ENCODE measurements at regions not wholly inside any gene's neighbourhood (a gene's known extent, or its start where the extent isn't known, plus 50 kb on each side); places are given as distances from the start of the nearest gene placed in this dataset.

GRCh38 chr9:7369384-7369821 is 430.2 kb downstream of the DMAC1 start:
- DNase-seq (no peak), ATAC-seq (no peak)
- intact Hi-C loops (cut with micrococcal nuclease), result no loop called here

GRCh38 chr9:7368410-7369292 is 430.9 kb downstream of the DMAC1 start:
- DNase-seq (no peak), ATAC-seq (peak; percentile 72)
- intact Hi-C loops (cut with micrococcal nuclease), result no loop called here

- ATAC-seq, result no peak
- intact Hi-C loops (cut with micrococcal nuclease), result no loop called here
Observed at GRCh38 chr9:7367726-7368125, 431.9 kb downstream of the DMAC1 start.

DNA sequence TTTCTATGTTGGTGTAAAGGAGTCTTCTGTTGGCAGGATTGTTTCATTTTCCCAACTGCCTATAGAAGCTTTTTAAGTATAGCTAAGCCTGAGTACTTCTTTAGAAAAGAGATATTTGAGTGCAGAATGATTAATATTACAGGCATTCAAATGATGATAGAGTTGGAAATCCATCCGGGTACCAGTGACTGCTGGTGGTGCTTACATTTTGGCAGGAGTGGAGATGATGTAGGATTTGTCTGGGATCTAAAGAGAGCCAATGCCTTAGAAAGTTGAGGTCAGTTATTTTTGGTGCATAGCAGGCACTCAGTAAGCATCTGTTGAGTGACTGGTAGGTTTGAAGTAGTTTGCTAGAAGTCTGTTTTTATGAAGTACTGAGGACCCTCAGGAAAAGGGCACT is 433.5 kb downstream of the DMAC1 start:
- ATAC-seq (no peak), DNase-seq (no peak)
- intact Hi-C loops (cut with micrococcal nuclease), result no loop called here

More at GRCh38 chr9:7367726-7368125, 431.9 kb downstream of the DMAC1 start:
- DNase-seq, result no peak

- no peak for DNase-seq
- peak; percentile 50 for ATAC-seq
- intact Hi-C loops (cut with micrococcal nuclease), result no loop called here
Observed at GRCh38 chr9:7363777-7364477, 435.7 kb downstream of the DMAC1 start.

DNA sequence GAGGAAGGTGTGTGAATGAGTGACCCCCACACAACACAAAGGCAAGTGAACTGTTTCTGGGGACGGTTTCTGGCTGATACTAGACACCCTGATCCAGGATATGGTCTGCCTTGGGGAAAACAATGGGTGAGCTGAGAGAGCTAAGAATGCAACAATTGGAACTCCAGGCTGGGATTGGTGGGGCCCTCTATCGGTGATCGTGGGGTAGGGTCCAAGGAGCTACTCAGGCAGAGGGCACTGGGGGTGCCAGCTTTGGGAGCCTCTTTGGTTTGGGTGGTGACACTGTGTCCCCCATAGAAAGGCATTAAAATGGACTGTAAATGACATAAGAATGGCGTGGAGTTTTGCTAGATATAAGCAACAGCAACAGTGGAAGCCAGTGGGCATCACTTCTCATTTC is 439.1 kb downstream of the DMAC1 start:
- no peak for ATAC-seq

DNA sequence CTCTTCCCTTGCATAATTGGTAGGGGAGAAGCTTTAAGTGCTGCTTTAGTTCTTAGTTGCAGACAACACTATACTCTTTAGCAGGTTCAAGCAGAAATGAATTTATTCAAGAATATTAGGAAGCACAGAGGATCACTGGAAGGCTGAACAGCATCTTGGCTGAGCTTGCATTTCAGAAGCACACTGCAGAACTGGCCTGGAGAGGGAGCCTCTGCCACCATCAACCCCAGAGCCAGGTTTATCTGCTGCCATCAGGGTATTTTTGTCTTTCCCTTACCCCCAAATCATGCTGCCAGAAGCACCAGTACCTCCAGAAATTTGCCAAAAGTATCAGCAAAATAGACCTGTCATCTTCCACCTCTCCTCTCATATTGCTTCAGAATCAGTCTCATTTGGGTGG is 440.7 kb downstream of the DMAC1 start:
- intact Hi-C loops (cut with micrococcal nuclease), result no loop called here
- ATAC-seq (no peak), DNase-seq (no peak)

More for the DNA sequence above, 439.1 kb downstream of the DMAC1 start:
- intact Hi-C loops (cut with micrococcal nuclease), result no loop called here
- DNase-seq, result no peak

- DNase-seq (no peak), ATAC-seq (no peak)
- intact Hi-C loops (cut with micrococcal nuclease), result no loop called here
Observed at GRCh38 chr9:7354704-7355103, 444.9 kb downstream of the DMAC1 start.

DNA sequence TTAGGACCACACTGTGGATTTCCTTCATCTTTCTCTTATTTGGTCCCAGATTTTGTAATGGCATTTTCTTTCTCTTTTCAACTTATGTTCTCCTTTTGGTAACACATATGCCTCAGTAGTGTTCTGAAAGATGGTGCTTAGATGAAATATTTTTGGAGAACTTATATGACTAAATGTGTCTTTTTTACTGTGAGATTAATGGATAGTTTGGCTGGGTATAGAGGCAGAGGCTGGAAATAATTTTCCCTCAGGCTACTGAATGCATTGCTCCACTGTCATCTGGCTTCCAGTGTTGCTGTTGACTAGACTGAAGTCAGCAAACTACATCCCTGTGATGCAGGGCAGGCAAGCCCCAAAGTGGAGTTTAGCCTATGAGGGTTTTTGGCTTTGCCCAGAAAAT is 450.9 kb downstream of the DMAC1 start:
- intact Hi-C loops (cut with micrococcal nuclease), result no loop called here
- DNase-seq, result no peak
- ATAC-seq, result no peak

- no peak for DNase-seq
- intact Hi-C loops (cut with micrococcal nuclease), result no loop called here
- ATAC-seq, result no peak
Observed at GRCh38 chr9:7347556-7347955, 452.0 kb downstream of the DMAC1 start.

DNA sequence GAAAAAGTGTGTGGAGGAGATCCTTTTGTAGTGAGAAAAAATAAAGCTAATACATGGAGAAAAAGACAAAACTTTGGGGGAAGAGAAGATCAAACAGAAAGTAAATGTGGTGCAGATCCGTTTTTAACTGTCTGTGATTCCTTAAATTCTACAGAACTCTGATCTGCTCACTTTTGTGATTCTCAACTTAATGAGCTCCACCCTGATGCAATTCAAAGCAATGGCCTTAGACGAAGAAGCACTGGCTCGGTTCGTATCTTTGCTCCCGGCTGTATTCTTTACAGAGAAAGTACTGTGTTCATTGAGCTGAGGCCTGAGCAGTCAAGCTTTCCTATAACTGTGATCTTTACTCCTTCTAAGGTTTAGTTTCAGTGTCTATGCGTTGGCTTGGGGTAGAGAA is 453.4 kb downstream of the DMAC1 start:
- intact Hi-C loops (cut with micrococcal nuclease), result no loop called here
- DNase-seq, result no peak
- ATAC-seq, result no peak

DNA sequence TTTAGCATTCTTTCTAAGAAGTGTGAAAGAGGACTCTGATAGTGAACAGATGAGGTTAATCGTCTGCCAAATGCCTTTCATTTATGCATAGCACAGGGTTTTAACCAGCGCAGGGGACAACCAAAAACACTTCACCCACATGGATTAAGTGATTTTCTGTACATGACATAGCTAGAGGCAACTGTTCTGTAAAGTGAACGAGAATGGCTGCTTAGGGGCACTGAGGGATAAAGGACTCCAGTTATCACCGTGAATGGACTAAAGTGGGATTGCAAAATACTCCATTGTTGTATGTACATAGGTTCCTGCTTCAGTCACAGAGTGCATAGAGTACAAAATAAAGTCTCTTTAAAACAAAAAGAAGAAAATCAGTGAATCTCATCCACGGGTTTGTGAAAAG is 456.8 kb downstream of the DMAC1 start:
- DNase-seq (no peak), ATAC-seq (no peak)
- intact Hi-C loops (cut with micrococcal nuclease), result no loop called here

DNA sequence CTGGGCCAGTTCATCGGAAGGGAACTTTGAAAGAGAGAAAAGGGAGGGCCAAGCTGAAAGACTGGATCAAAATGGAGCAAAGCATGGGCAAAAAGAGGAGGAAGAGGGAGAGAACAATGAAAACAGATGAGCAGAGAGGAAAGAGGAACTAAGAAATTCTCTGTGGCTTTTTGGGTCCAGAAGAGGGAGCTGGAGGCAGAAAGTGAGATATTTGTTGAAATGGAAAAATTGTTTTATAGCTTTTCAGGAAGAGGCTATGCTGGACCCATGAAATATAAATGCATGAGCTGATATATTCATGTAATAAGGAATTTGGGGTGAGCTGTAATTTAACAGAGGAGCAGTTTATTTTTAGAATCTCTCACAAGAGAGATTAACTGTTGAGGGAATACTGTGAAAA is 457.3 kb downstream of the DMAC1 start:
- no peak for DNase-seq
- intact Hi-C loops (cut with micrococcal nuclease), result no loop called here
- ATAC-seq, result no peak

DNA sequence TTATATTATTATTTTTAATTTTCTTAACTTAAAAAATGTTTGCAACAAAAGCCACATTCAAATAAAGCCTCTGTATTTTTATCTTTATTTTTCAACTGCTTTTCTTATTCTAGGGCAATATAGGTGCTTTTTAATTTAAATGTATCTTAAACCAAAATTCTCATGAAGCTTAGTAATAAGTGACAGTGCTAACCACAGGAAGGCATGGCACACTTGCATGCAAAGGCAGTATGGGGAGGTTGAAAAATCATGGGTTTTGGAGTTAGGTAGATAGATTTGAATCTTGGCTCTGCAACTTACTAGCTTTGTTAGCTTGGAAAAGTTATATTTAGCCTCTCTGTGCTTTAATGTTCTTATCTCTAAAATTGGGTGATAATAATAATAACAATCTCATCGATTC is 458.0 kb downstream of the DMAC1 start:
- intact Hi-C loops (cut with micrococcal nuclease), result no loop called here
- DNase-seq (no peak), ATAC-seq (no peak)

GRCh38 chr9:7340451-7340850 is 459.1 kb downstream of the DMAC1 start:
- DNase-seq, result no peak
- intact Hi-C loops (cut with micrococcal nuclease), result no loop called here
- no peak for ATAC-seq

DNA sequence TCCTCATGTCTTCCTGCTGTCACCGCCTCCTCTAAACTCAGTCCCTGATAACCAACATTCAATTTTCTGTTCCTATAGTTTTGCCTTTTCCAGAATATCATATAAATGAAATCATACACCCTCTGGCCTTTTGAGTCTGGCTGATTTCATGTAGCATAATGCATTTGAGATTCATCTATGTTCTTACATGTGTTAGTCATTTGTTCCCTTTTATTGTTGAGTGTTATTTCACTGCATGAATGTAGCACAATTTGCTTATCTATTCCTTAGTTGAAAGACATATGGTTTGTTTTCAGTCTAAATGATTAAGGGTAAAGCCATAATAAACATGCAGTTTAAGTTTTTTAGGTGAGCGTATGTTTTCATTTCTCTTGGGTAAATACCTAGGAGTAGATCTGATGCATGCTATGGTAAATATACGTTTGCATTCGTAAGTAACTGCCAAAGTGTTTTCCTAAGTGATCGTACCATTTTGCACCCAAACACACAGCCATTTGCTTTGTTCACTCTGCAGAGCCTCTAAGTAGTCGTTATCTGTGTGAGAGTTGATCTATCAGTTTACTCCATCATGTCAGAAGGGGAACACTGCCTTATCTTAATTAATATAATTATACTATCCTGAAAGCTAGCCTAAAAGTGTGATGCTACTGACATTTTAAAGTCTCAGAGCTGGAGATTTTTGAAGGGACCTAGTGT is 460.8 kb downstream of the DMAC1 start:
- intact Hi-C loops (cut with micrococcal nuclease), result loop anchor here (10.0 kb wide), 1 partner anchor 206 kb away; no protein-coding TSS in a partner anchor
- ATAC-seq, result no peak

GRCh38 chr9:7336356-7337065 is 463.1 kb downstream of the DMAC1 start:
- intact Hi-C loops (cut with micrococcal nuclease), result loop anchor here (10.0 kb wide), 1 partner anchor 208 kb away; no protein-coding TSS in a partner anchor
- DNase-seq (no peak), ATAC-seq (peak; percentile 98)

More for the DNA sequence above, 460.8 kb downstream of the DMAC1 start:
- no peak for DNase-seq

DNA sequence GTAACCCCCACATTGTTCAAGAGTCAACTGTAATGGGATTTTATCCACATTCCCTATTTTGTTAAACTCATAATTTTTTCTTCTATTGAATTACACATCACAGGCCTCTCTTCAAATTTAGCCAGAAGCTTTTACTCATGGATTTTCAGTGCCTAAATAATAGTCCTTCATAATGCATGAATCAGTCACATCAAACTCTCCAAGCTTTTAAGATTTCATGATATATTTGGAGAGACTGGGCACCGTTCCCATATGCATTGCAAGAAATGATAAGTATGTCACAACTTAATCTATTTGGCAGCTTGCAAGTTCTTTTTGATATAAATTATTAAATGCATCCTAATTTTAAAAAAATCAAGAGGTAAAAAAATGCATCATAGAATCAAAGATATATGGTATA is 465.9 kb downstream of the DMAC1 start:
- intact Hi-C loops (cut with micrococcal nuclease), result loop anchor here (10.0 kb wide), 1 partner anchor 211 kb away; no protein-coding TSS in a partner anchor
- ATAC-seq (no peak), DNase-seq (no peak)

DNA sequence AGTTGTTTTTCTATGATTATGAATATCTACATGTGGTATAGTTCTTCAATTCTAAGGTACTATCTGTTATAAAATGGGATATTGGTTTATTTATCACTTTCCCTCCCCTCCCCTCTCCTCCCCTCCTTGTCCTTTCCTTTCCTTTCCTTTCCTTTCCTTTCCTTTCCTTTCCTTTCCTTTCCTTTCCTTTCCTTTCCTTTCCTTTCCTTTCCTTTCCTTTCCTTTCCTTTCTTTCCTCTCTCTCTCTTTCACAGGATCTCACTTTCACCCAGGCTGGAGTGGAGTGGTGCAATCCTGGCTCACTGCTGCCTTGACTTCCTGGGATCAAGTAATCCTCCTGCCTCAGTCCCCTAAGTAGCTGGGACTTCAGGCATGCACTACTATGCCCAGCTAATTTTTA is 466.8 kb downstream of the DMAC1 start:
- no peak for DNase-seq
- intact Hi-C loops (cut with micrococcal nuclease), result loop anchor here (10.0 kb wide), 1 partner anchor 212 kb away; no protein-coding TSS in a partner anchor

More for the DNA sequence above, 466.8 kb downstream of the DMAC1 start:
- ATAC-seq, result no peak
